OCI-M1 (cell line): ENCODE measurements at regions not wholly inside any gene's neighbourhood (a gene's known extent, or its start where the extent isn't known, plus 50 kb on each side); places are given as distances from the start of the nearest gene placed in this dataset.
"Not testable (repeated sequence)": the region's sequence is repeated elsewhere in the genome, so short reads cannot be mapped to it uniquely, and the experiment has no call there.

Source experiments
- DNase-seq: peaks from one replicate; lab custom pipeline; 2025; lab: John Stamatoyannopoulos, UW

DNA sequence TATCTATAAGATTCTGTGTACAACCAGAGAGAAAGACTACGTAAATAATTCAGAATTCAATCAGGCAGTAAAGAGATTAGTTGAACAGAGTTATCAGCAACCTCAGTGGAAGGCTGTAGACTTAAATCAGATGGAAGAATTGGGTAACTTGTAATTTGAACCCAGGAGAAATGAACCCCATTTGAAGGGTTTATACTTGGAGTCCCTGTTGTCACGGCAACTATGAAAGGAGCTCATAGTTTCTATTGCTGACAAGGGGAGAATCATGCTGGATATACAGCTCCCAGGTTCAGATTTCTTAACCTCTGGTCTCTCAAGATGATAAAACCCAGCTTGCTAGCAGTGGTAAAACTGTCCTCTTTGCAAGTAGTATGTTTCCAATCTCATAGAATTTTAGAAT, 54.4 kb upstream of the BMP4 start:
- DNase-seq: no peak

DNA sequence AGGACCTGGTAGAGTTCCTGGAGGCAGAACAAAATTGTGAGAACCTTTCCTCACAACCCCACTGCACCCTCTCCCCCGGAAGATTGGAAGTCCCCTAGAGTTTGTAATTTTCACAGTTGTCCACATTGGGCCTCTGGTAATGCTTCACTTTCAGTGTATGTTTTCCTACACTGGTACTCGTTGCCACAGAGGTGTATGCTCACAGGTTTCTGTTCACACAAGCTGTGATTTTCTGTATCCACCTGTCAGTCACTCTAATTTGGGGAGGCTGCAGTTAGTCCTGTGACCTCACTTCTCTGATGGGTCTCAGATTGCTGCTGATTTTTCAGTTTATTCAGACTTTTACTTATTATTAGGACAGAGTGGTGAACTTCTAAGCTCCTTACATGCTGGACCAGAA, 66.4 kb upstream of the BMP4 start:
- no peak for DNase-seq

DNA sequence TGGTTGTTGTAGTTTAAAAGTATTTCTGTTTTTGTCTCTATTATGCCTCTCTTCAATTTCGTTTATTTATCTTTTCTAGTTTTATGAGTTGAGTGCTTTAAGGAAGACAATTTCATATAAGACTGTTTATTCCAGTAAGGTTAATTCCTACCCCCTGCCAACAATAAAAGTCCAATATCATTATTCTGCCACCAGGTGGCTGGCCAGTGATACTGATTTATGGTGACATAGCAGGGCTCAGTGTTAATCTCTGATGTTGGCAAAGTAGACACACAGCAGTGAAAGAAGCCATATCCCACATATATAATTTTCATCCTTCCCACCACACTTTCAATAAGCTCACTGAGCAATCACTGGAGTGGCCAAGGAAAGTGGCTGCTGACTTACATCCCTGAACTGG, 69.0 kb upstream of the BMP4 start:
- DNase-seq: peak; percentile 24

DNA sequence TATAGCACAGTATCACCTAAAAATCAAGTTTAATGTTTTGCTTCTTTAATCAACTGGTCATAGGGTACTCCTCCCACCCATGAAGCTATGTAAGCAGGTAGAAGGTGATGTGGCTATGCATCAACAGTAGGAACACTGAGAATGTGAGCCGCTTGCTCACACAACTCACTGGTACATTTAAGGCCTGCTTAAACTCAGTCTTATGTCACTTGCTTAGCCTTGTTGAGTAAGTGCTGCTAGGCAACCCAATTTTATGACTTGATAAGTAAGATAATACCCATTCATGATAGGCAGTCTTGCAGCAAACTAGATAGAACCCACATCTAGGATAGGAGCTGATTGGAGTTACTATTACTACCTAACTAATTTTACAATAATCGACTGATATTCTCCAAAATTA, 70.0 kb upstream of the BMP4 start:
- DNase-seq: no peak

DNA sequence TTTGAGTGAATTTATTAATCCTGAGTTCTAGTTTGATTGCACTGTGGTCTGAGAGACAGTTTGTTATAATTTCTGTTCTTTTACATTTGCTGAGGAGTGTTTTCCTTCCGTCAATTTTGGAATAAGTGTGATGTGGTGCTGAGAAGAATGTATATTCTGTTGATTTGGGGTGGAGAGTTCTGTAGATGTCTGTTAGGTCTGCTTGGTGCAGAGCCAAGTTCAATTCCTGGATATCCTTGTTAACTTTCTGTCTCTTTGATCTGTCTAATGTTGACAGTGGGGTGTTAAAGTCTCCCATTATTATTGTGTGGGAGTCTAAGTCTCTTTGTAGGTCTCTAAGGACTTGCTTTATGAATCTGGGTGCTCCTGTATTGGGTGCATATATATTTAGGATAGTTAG, 74.4 kb upstream of the BMP4 start:
- not testable (repeated sequence) for DNase-seq

DNA sequence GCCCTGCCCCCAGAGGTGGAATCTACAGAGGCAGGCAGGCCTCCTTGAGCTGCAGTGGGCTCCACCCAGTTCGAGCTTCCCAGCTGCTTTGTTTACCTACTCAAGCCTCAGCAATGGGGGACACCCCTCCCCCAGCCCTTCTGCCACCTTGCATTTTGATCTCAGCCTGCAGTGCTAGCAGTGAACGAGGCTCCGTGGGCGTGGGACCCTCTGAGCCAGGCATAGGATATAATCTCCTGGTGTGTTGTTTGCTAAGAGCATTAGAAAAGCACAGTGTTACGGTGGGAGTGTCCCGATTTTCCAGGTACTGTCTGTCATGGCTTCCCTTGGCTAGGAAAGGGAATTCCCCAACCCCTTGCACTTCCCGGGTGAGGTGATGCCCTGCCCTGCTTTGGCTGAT, 76.7 kb upstream of the BMP4 start:
- not testable (repeated sequence) for DNase-seq

DNA sequence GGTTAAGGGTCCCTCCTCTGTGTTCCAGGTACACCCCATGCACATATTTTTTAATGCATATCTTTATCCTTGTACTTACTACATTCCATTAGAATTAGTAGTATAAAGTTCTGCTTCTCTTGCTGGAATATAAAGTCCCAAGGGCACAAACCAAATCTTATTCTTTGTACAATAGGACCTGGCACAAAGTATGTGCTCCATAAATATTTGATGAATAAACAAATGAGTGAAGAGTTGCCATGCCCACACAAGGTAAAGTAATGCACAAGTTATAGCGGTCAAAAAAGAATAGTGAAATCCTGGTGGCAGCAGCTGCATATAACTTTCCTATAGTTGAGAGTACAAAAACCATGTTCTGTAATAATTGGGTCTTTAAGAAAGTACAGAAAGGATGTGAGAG, 82.1 kb upstream of the BMP4 start:
- DNase-seq: no peak

DNA sequence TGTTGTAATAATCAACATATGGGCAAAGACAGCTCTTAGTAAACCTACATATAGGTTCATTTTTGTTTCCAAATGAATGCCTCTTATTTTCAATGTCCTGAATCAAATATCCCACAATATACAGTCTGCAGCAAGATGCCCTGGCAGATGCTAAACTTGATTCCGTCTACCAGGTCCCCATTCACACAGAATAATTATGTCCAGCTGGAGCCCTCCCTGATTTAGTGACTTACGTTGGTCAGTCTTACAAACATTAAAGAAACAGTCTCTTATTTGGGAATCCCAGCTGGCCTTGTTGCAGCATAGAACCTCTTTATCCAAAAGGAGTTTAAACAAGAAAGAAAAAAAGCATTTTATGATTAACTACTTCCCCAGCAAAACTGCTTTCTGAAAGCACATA, 82.7 kb upstream of the BMP4 start:
- no peak for DNase-seq

DNA sequence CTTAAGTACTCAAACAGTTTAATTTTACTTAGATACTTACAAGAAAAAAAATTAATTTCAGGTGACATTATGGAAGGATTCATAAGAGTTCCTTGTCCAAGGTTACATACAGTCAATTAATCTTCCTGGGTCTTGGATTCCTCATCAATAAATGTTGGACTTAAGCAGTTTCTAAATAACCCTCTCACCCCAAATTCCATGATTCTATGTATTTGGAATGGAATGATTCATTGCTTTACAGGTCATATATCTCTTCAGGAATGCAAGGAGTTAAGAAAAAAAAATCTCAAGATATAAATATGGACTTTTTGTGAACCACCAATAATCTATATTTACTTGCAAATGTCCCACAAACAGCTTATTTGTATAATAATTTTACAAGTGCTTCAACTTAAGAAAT, 84.2 kb upstream of the BMP4 start:
- DNase-seq: no peak

DNA sequence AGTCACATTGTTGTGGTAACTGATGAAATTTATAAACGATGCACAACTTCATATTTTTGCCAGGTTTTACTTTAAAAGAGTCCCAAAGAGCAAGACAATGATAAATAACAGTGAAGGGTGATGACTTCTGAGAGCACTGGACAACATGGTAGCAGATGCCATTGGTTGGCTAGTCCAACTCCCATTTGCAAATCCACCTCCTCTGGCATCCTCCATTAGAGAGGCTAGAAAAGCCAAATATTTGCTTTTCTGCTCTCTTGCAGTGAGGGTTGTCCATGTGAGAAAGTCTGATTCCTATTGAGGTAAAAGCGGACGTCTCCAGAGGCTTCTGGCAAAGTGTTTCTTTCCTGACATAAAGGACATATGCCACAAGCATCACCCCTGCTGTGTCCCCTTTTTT, 89.6 kb upstream of the BMP4 start:
- no peak for DNase-seq

DNA sequence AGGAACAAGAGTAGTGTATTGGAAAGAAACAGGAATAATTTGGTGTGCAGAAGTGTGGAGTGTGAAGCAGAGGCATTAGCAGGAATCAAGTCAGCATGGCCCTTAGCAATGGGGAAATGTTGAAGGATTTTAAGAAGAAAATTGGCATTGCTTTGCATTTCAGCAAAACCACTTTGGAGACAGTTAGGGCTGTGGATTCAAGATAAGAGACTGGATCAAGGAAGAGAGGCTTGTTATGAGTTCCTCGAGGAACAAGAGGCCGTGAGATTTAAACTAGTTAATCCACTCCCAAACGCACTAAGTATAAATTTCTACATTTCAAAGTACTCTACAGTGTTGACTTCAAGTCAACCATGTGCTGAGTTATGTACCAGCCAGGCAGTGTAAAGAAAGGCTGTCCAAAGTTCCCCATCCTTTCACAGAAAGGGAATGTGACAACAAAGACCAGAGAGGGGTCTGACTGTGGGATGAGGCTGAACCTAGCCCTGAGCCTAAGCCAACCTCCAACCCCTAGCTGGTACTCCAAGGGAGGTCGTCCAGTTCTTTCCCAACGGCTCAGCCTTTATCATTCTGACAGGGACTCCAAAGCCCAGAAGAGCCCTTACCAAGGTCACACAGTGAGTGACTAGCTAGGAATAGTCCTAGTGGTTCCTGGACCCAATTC, 91.2 kb upstream of the BMP4 start:
- DNase-seq: peak; percentile 37

DNA sequence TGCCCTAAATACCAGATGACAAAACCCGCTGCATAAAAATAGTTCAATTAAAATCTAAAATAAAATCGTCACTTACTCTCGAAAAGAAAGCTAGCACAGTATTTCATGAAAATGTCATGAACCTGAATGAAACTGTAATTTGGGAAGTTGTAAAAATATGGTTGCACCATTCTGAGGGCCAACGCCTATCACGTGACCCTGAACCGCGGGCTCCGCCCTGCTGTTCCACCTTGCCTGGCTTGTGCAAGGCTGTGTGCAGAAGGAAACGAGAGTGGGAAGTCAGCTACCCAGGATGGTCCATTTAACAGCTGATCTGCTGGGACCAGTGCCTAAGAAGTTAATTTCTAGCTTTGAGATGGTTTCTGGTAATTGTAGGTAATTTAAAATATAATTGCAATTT, 91.7 kb upstream of the BMP4 start:
- peak; percentile 61 for DNase-seq

DNA sequence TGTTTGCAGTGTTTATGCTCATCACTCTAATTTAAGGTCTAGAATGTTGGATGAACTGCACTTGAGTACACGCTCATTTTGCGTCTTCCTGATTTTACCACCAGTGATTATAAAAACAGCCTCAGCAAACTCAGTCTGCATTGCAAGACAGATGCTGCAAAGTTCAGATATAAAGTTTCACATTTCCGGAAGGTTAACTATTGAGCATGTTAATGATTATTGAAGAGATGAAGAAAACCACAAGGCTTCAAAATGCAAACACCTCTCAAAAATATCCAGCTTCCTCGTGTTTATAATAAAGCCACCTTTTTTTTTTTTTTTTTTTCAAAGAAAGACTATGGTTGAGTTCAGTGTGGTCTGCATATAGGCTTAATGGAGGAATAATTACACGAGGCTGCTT, 92.1 kb upstream of the BMP4 start:
- DNase-seq: no peak

DNA sequence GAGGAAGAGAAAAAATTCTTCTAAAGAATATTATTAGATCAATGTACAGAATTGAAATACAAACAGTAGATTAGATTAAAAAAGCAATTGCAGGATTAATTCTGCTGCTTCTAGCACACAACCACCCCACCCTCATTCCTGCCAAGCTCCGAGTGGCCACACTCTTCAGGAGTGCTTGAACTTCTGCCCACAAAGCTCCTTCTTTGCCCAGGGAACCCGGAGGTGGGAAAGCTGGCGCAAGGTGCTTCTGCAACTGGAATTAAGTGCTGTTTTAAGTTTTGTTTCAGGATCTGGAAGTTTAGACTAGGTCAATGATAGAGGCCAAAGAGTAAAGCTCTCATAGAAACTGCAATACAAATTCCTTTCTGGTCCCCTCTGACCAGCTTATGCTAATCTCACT, 94.1 kb upstream of the BMP4 start:
- DNase-seq: no peak

DNA sequence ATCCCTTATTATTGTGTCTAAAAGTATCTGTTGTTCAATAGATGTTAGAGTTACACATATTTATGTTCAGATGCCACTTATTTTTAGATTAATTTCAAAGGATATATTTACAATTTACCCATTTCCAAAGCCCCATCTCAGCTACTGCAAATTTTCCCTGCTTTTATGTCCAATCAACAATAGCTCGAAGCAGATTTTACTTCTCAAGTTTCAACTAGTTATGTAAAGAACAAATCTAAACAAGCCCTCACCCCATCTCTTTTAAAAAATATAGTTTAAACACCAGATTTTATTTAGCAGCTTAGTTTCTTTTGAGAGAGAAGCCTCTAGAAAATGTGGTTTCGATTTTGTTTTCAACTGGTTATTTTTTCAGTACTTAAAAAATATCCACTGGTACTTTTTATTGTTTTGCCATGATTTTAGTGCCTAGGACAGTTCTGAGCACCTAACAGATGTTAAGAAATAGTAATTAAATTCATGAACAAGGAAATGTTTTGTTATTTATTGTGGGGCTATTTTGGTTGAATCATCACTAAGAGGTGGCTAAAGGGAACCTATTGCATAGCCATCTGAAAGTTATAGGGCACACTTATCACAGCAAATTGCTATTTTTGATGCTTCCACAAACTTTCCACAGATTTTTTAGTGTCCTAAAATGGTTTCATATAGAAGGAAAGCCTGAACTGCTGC, 96.2 kb upstream of the BMP4 start:
- DNase-seq: no peak

DNA sequence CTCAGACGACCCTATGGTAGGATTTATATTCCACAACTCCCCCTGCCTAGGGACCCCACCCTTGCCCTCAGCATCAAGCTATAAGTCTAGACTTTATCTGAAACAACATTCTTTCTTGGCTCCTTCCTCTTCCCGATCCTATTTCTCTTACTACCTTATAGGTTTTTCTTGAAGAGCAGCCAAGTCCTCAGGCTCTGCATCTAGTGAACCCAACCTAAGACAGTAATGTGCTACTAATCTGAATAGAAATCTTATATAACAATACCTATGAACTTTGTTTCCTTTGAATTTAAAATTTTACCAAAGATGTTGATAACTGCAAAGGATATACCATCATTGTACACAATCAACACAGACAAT, 96.7 kb upstream of the BMP4 start:
- no peak for DNase-seq

DNA sequence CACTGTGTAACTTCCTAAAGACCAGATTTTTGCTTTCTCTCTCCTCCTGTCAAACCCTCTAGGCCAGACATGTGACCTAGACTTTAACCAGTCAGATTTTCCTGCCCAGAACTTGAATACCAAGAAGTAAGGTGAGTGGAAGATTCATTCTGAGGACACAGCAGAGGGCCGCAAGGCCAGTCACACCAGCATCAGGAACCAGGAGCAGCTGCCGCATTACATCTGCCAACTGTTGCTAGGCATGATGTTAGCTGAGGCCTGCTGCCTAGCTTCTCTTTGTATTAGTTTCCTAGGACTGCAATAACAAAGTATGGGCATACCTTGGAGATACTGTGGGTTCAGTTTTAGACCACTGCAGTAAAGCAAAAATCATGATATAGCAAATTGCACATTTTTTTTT, 101.9 kb upstream of the BMP4 start:
- DNase-seq: no peak

DNA sequence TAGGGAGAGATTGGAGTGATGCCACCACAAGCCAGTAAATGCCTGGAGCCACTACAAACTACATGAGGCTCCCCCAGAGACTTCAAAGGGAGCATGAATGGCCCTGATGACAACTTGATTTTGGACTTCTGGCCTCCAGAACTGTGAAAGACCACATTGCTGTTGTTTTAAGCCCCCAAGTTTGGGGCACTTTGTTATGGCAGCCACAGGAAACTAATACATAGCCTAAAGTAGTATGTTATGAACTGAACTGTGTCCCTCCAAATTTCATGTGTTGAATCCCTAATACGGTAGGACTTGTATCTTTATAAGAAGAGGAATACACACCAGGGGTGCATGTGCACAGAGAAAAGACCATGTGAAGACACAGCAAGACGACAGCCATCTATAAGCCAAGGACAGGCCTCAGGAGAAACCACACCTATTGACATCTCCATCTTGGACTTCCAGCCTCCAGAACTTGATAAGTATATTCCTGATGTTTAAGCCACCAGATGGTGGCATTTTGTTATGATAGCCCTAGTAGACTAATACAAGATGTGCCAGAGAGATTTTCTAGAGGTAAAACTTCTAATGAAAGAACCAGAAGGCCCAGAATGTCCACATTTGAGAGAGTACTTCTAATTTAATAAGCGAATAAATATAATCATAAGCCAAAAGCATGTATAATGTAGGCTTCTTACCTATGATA, 127.1 kb upstream of the BMP4 start:
- no peak for DNase-seq

DNA sequence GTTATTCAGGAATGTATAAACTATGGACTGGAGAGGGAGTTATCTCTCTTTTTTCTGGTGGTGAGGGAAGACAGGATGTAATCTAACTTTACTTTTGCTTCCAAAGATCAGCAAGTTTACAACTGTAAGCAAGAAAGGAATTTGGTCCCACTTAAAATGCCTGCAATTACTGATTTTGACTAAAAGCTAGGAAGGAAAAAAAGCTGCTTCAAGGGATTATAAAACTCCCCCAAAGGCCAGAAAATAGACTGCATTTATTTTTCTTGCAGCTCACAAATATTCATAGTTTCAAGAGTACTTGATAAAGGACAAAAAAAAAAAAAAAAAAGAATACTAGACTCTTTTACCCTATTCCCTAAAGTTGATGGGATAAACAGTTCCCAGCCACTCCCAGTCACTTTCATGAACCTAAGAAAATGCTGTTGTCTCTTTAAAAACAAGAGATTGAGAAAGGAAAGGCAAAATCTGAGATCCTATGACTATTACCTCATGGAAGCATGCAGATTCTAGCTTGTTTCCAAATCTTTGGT, 128.7 kb upstream of the BMP4 start:
- no peak for DNase-seq

DNA sequence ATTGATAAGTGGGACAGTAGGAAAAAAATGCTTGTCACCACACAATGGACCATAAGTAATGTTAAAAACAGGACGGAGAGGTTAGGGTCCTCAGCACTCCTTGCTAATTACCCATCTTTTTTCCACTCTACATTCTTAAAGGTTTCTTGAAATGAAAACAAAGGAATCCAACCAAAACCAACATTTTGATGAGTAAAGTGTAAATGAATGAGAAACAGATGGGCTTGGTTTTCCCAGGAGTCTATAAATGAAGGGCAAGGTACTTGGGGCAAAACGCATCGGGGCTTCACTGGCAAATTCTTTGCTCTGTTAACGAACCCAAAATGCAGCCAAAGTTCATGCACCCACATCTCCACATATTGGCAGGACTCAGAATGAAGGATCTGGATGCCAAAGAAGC, 129.2 kb upstream of the BMP4 start:
- no peak for DNase-seq

DNA sequence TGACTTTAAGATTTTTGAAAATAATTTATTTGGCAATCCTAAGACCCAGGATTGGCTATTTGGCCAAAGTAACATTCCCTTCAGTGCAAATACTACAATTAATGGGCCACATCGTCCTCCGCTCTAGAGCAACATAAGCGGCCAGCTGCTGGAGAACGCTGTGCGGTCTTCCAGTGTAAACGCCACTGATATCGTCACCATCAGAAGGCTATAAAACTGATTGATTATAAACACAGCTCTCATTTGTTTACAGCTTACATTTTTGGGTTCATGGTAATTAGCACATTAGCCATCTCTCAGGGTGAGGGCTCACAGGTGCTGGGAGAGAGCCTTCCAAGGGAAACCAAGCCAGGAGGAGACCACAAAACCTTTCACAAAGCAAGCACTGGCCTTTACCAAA, 130.1 kb upstream of the BMP4 start:
- DNase-seq: no peak

DNA sequence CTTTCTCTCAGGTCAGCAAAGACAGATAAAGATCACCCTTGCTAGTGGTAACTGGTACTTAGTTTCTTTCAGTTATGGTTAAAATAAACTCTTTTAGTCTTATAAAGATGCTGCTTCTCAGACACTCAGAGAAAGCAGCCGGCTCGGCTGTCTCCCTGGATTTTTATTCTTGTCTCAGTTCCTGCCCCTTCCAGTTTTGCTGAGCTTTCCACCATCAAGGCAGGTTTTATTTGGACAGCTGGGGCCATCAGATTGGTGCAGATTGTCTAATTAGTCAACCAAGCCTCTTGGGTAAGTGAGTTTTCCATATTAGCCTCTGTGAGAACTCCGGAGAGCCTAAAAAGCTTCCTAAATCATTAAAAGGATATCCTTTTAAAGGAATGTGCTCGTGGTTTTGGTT, 130.8 kb upstream of the BMP4 start:
- no peak for DNase-seq

DNA sequence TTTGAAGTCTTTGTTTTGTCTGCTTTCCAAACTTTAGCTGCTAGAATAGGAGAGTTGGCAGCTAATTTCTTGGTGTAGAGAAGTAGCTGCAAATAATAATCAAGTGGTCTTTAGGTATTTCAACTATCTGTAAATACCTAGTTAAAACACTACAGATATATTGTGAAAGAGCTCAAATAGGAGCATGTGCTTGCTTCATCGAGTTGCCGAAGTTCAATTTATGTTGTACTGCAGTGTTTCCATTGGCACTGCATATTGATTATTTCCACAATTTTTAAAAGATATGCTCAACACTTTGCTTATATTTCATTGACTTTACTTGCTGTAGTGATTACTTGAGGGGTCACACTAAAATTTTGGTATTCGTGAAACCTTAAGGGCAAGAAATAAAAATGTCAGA, 131.6 kb upstream of the BMP4 start:
- DNase-seq: no peak
